Fibroblast of lung (primary cell): ENCODE measurements at regions not wholly inside any gene's neighbourhood (a gene's known extent, or its start where the extent isn't known, plus 50 kb on each side); places are given as distances from the start of the nearest gene placed in this dataset.

Experiments used
- DNase-seq, 2 donors: peaks; one replicate each; pipeline versions ENCODE4 v3.0.0 to v3.0.0-alpha.2; 2010; ENCODE audit warnings: low read depth in 2 of 2
- H2AFZ ChIP-seq: 2 replicates; pipeline ENCODE4 v1.5.1; 2012; ENCODE audit warnings: low read length, control low read depth, inconsistent platforms
- H3K27ac ChIP-seq: 2 replicates; pipeline ENCODE4 v1.5.1; 2011; ENCODE audit warnings: low read length, control low read depth; ENCODE audit not compliant: insufficient read depth
- H3K27me3 ChIP-seq: 2 replicates; pipeline ENCODE4 v1.5.1; 2011; ENCODE audit warnings: mild to moderate bottlenecking, low read length; ENCODE audit not compliant: control insufficient read depth, insufficient read depth
- H3K36me3 ChIP-seq: 2 replicates; pipeline ENCODE4 v1.5.1; 2011; ENCODE audit warnings: low read length; ENCODE audit not compliant: control insufficient read depth, insufficient read depth
- H3K4me1 ChIP-seq: 2 replicates; pipeline ENCODE4 v1.5.1; 2011; ENCODE audit warnings: low read length; ENCODE audit not compliant: control insufficient read depth, insufficient read depth; ENCODE audit errors: extremely low read depth
- H3K4me2 ChIP-seq: 2 replicates; pipeline ENCODE4 v1.5.1; 2011; ENCODE audit warnings: low read length, control low read depth; ENCODE audit not compliant: insufficient read depth; ENCODE audit errors: extremely low read depth
- H3K4me3 ChIP-seq, 4 experiments: fragments of 200-600 bp in 1 of 4; sonication (generic) in 1 of 4; replicated peaks in 1 of 4; 2 replicates each; pipeline ENCODE4 v1.5.1; 2011 to 2016; ENCODE audit warnings: low read length in 4 of 4, low read depth in 3 of 4, mild to moderate bottlenecking in 3 of 4, control low read depth in 2 of 4, inconsistent platforms in 1 of 4, mixed read lengths in 1 of 4; ENCODE audit not compliant: insufficient read depth in 1 of 4; ENCODE audit errors: control extremely low read depth in 1 of 4
- H3K79me2 ChIP-seq: 2 replicates; pipeline ENCODE4 v1.5.1; 2012; ENCODE audit warnings: mild to moderate bottlenecking, low read length, inconsistent platforms; ENCODE audit not compliant: control insufficient read depth, insufficient read depth
- H3K9ac ChIP-seq: 2 replicates; pipeline ENCODE4 v1.5.1; 2011; ENCODE audit warnings: mild to moderate bottlenecking, low read length, control low read depth; ENCODE audit not compliant: insufficient read depth
- H3K9me3 ChIP-seq: 2 replicates; pipeline ENCODE4 v1.5.1; 2012; ENCODE audit warnings: low read depth, low read length; ENCODE audit not compliant: control insufficient read depth, insufficient read depth
- H4K20me1 ChIP-seq: 2 replicates; pipeline ENCODE4 v1.5.1; 2011; ENCODE audit warnings: low read length; ENCODE audit not compliant: control insufficient read depth, insufficient read depth; ENCODE audit errors: extremely low read depth
- CTCF ChIP-seq, 2 donors: IDR thresholded peaks in 1 of 2; conservative IDR thresholded peaks in 1 of 2; 1 replicate in 1 of 2; 2 replicates in 1 of 2; pipeline ENCODE4 v1.5.1; 2011 to 2012; ENCODE audit warnings: low read length in 2 of 2, control low read depth in 1 of 2, inconsistent platforms in 1 of 2, low read depth in 1 of 2, mild to moderate bottlenecking in 1 of 2
- EZH2 ChIP-seq: IDR thresholded peaks from 2 replicates; pipeline ENCODE4 v1.5.1; 2012; ENCODE audit warnings: low read length, control low read depth, mild to moderate bottlenecking; ENCODE audit errors: missing control alignments

- Histone ChIP-seq H3K27ac (no peak overlapping the region), H2AFZ (no peak overlapping the region)
Measured at GRCh38 chr6:155779456-155779855, 323.8 kb upstream of the NOX3 start.

GRCh38 chr6:155778336-155778735 is 322.7 kb upstream of the NOX3 start:
- Histone ChIP-seq H2AFZ (no peak overlapping the region), H4K20me1 (no peaks in the 10 kb centered on the region), H3K4me1 (no peaks in the 10 kb centered on the region), H3K4me3 (no peak overlapping the region), H3K79me2 (no peaks in the 10 kb centered on the region), H3K9ac (no peak overlapping the region), H3K27ac (no peak overlapping the region), H3K4me2 (no peak overlapping the region), H3K36me3 (no peaks in the 10 kb centered on the region), H3K27me3 (no peaks in the 10 kb centered on the region), H3K9me3 (no peaks in the 10 kb centered on the region)
- no peak for DNase-seq
- TF ChIP-seq CTCF (conservative IDR thresholded peaks at IDR 0.05 in 1 of 2, IDR thresholded peaks at IDR 0.05 in 1 of 2; ENCODE audit: low read depth in 1 of 2, low read length in 2 of 2) (no peak), EZH2 (no peak)

More at GRCh38 chr6:155779456-155779855, 323.8 kb upstream of the NOX3 start:
- Histone ChIP-seq H3K4me3 (no peak overlapping the region), H3K4me1 (no peaks in the 10 kb centered on the region), H4K20me1 (no peaks in the 10 kb centered on the region), H3K27me3 (no peaks in the 10 kb centered on the region), H3K79me2 (no peaks in the 10 kb centered on the region), H3K4me2 (no peak overlapping the region), H3K9ac (no peak overlapping the region), H3K36me3 (no peaks in the 10 kb centered on the region), H3K9me3 (no peaks in the 10 kb centered on the region)
- TF ChIP-seq CTCF (conservative IDR thresholded peaks at IDR 0.05 in 1 of 2, IDR thresholded peaks at IDR 0.05 in 1 of 2; ENCODE audit: low read depth in 1 of 2, low read length in 2 of 2), result no peak
- TF ChIP-seq EZH2, result no peak
- no peak for DNase-seq

- Histone ChIP-seq H3K4me3 (no peak overlapping the region), H3K36me3 (no peaks in the 10 kb centered on the region), H3K4me1 (no peaks in the 10 kb centered on the region), H3K27ac (no peak overlapping the region), H3K27me3 (no peaks in the 10 kb centered on the region), H3K9ac (no peak overlapping the region), H3K79me2 (no peaks in the 10 kb centered on the region), H4K20me1 (no peaks in the 10 kb centered on the region), H3K4me2 (no peak overlapping the region), H3K9me3 (no peaks in the 10 kb centered on the region), H2AFZ (no peak overlapping the region)
- DNase-seq, result no peak
- TF ChIP-seq CTCF (conservative IDR thresholded peaks at IDR 0.05 in 1 of 2, IDR thresholded peaks at IDR 0.05 in 1 of 2; ENCODE audit: low read depth in 1 of 2, low read length in 2 of 2) (no peak), EZH2 (no peak)
Measured at GRCh38 chr6:155771822-155772221, 316.2 kb upstream of the NOX3 start.
